Tibial nerve (tissue), 4 donors: ENCODE measurements at regions not wholly inside any gene's neighbourhood (a gene's known extent, or its start where the extent isn't known, plus 50 kb on each side); places are given as distances from the start of the nearest gene placed in this dataset.

Source experiments
- DNase-seq, 2 donors: peaks; one replicate each; pipeline ENCODE4 v3.0.0-alpha.2; 2019; ENCODE audit warnings: low spot score in 2 of 2
- H3K27ac ChIP-seq, 4 donors: fragments of 200-600 bp; sonication (generic) in 3 of 4; one replicate each; pipeline ENCODE4 v1.5.1; 2017 to 2019; ENCODE audit warnings: mild to moderate bottlenecking in 1 of 4
- H3K27me3 ChIP-seq, 2 donors: fragments of 200-600 bp; sonication (generic) in 1 of 2; one replicate each; pipeline versions ENCODE4 v1.5.1 to v1.6.0; 2017 to 2019
- H3K36me3 ChIP-seq, 3 donors: fragments of 200-600 bp; sonication (generic); one replicate each; pipeline ENCODE4 v1.5.1; 2018 to 2019
- H3K4me1 ChIP-seq, 4 donors: fragments of 200-600 bp; sonication (generic) in 3 of 4; one replicate each; pipeline ENCODE4 v1.5.1; 2017 to 2019
- H3K4me3 ChIP-seq, 4 donors: fragments of 200-600 bp; sonication (generic) in 3 of 4; one replicate each; pipeline ENCODE4 v1.5.1; 2017 to 2019; ENCODE audit warnings: mild to moderate bottlenecking in 1 of 4, moderate library complexity in 1 of 4
- H3K9me3 ChIP-seq, 4 donors: fragments of 200-600 bp; sonication (generic) in 3 of 4; one replicate each; pipeline ENCODE4 v1.5.1; 2017 to 2019
- CTCF ChIP-seq, 5 experiments: fragments of 200-600 bp in 3 of 5; fragments of 450-650 bp in 2 of 5; sonication (generic) in 3 of 5; IDR thresholded peaks; one replicate each; pipeline ENCODE4 v1.5.1; 2016 to 2019; ENCODE audit warnings: antibody characterized with exemption in 5 of 5, mild to moderate bottlenecking in 3 of 5, moderate library complexity in 2 of 5
- EP300 ChIP-seq, 2 donors: sonication (generic); formaldehyde crosslinking; IDR thresholded peaks; one replicate each; pipeline ENCODE4 v1.6.1; 2017; ENCODE audit warnings: antibody characterized with exemption in 2 of 2, mild to moderate bottlenecking in 1 of 2
- POLR2A ChIP-seq, 2 donors: fragments of 450-650 bp; IDR thresholded peaks; one replicate each; pipeline ENCODE4 v1.6.1; 2017; ENCODE audit warnings: antibody characterized with exemption in 2 of 2, mild to moderate bottlenecking in 2 of 2, moderate library complexity in 2 of 2
- WGBS, 2 donors: methylation state at CpG; one replicate each; pipeline ENCODE4 v1.1.5; 2018; 5-methylcytosine and 5-hydroxymethylcytosine counted together

GRCh38 chr15:98150536-98150935 lies 190.0 kb downstream of the ARRDC4 start:
- Histone ChIP-seq H3K4me1 (no peaks in the 10 kb centered on the region), H3K9me3 (no peaks in the 10 kb centered on the region), H3K4me3 (no peak overlapping the region), H3K27me3 (no peaks in the 10 kb centered on the region), H3K27ac (no peak overlapping the region), H3K36me3 (no peaks in the 10 kb centered on the region)
- 36 to 54% methylated on average over 3 of the region's 3 CpGs for WGBS, 2 donors
- DNase-seq = no peak
- TF ChIP-seq EP300 (IDR thresholded peaks at IDR 0.05) = no peak
- no peak for TF ChIP-seq POLR2A (IDR thresholded peaks at IDR 0.05)
- TF ChIP-seq CTCF (IDR thresholded peaks at IDR 0.05) = no peak

GRCh38 chr15:98151096-98151495 lies 190.6 kb downstream of the ARRDC4 start:
- Histone ChIP-seq H3K4me3 (no peak overlapping the region), H3K27ac (no peak overlapping the region), H3K9me3 (no peaks in the 10 kb centered on the region), H3K27me3 (no peaks in the 10 kb centered on the region), H3K36me3 (no peaks in the 10 kb centered on the region), H3K4me1 (no peaks in the 10 kb centered on the region)
- 82% methylated on average over 2 of the region's 2 CpGs for WGBS, 2 donors
- TF ChIP-seq EP300 (IDR thresholded peaks at IDR 0.05) = no peak
- TF ChIP-seq POLR2A (IDR thresholded peaks at IDR 0.05) = no peak
- no peak for TF ChIP-seq CTCF (IDR thresholded peaks at IDR 0.05)
- DNase-seq = no peak

- no peaks in the 10 kb centered on the region for H3K36me3 ChIP-seq
- no peaks in the 10 kb centered on the region for H3K27me3 ChIP-seq
- H3K9me3 ChIP-seq = no peaks in the 10 kb centered on the region
- TF ChIP-seq POLR2A (IDR thresholded peaks at IDR 0.05) (no peak), EP300 (IDR thresholded peaks at IDR 0.05) (no peak), CTCF (IDR thresholded peaks at IDR 0.05) (no peak)
- DNase-seq = no peak
- H3K4me1 ChIP-seq = no peaks in the 10 kb centered on the region
- H3K27ac ChIP-seq = no peak overlapping the region
- no peak overlapping the region for H3K4me3 ChIP-seq
Observed at GRCh38 chr15:98152156-98152555, 191.7 kb downstream of the ARRDC4 start.

GRCh38 chr15:98154863-98155262 lies 194.4 kb downstream of the ARRDC4 start:
- H3K4me3 ChIP-seq = no peak overlapping the region
- H3K9me3 ChIP-seq = no peaks in the 10 kb centered on the region
- no peaks in the 10 kb centered on the region for H3K27me3 ChIP-seq
- no peaks in the 10 kb centered on the region for H3K4me1 ChIP-seq
- H3K27ac ChIP-seq = no peak overlapping the region
- no peaks in the 10 kb centered on the region for H3K36me3 ChIP-seq
- DNase-seq = no peak
- TF ChIP-seq CTCF (IDR thresholded peaks at IDR 0.05) = no peak
- no peak for TF ChIP-seq POLR2A (IDR thresholded peaks at IDR 0.05)
- no peak for TF ChIP-seq EP300 (IDR thresholded peaks at IDR 0.05)
- 32 to 49% methylated on average over 4 of the region's 4 CpGs for WGBS, 2 donors

GRCh38 chr15:98155356-98155755 lies 194.9 kb downstream of the ARRDC4 start:
- Histone ChIP-seq H3K27ac (no peak overlapping the region), H3K27me3 (no peaks in the 10 kb centered on the region), H3K4me1 (no peaks in the 10 kb centered on the region), H3K4me3 (no peak overlapping the region), H3K9me3 (no peaks in the 10 kb centered on the region), H3K36me3 (no peaks in the 10 kb centered on the region)
- TF ChIP-seq CTCF (IDR thresholded peaks at IDR 0.05) (no peak), POLR2A (IDR thresholded peaks at IDR 0.05) (no peak)
- WGBS, 2 donors = 88 to 90% methylated on average over 1 of the region's 1 CpG
- DNase-seq = no peak
